ENCODE measurements at regions not wholly inside any gene's neighbourhood (a gene's known extent, or its start where the extent isn't known, plus 50 kb on each side); places are given as distances from the start of the nearest gene placed in this dataset.

DNA sequence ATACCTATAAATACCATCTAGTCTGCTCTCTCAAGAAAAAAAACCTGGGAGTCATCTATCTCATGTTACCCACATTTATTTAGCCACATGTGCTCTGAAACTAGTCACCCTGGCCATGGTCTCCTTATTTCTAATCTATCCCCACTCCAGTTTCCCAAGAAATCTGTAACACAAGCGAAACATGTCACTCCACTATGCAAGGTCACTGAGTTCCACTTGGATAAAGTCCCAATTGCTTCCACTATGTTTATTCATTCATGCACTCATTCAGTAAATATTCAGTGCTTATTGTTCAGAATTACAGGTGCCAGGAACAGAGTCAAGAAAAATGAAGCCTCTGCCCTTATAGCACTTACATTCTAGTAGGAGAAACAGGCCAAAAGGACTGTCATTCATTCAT lies 369.4 kb upstream of the CYRIA start:
- no peaks in the 10 kb centered on the region for H3K79me2 ChIP-seq (ENCODE audit: low read depth)
- H3K36me3 ChIP-seq (ENCODE audit: low read depth): no peaks in the 10 kb centered on the region
- no peaks in the 10 kb centered on the region for H3K9me3 ChIP-seq (ENCODE audit: insufficient read depth, low read depth)
- POLR2A ChIA-PET (ENCODE audit: unreplicated experiment): no interaction called here
- no peaks in the 10 kb centered on the region for H4K20me1 ChIP-seq (ENCODE audit: insufficient read depth)
- no peak overlapping the region for H3K4me3 ChIP-seq
- CTCF ChIA-PET: no interaction called here
- H2AFZ ChIP-seq: no peak overlapping the region
- BruUV-seq (replicated peaks): no TSS peak
- intact Hi-C loops (cut with micrococcal nuclease; ENCODE audit: unreplicated experiment): no loop called here
- H3K4me2 ChIP-seq: no peak overlapping the region
- TF ChIP-seq, protein P1, sequence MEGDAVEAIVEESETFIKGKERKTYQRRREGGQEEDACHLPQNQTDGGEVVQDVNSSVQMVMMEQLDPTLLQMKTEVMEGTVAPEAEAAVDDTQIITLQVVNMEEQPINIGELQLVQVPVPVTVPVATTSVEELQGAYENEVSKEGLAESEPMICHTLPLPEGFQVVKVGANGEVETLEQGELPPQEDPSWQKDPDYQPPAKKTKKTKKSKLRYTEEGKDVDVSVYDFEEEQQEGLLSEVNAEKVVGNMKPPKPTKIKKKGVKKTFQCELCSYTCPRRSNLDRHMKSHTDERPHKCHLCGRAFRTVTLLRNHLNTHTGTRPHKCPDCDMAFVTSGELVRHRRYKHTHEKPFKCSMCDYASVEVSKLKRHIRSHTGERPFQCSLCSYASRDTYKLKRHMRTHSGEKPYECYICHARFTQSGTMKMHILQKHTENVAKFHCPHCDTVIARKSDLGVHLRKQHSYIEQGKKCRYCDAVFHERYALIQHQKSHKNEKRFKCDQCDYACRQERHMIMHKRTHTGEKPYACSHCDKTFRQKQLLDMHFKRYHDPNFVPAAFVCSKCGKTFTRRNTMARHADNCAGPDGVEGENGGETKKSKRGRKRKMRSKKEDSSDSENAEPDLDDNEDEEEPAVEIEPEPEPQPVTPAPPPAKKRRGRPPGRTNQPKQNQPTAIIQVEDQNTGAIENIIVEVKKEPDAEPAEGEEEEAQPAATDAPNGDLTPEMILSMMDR (conservative IDR thresholded peaks at IDR 0.05): no peak
- no peak for TF ChIP-seq EZH2 (IDR thresholded peaks at IDR 0.05; ENCODE audit: low read depth)
- H3K9me2 ChIP-seq (ENCODE audit: insufficient read depth): no peaks in the 10 kb centered on the region
- no peaks in the 10 kb centered on the region for H3F3A ChIP-seq (ENCODE audit: insufficient read depth, low read depth)
- no peaks in the 10 kb centered on the region for H3K27me3 ChIP-seq (ENCODE audit: insufficient read depth, low read depth)
- no peaks in the 10 kb centered on the region for H3K4me1 ChIP-seq (replicated peaks; ENCODE audit: insufficient read depth)
- DNase-seq: no peak
- no peak overlapping the region for H3K27ac ChIP-seq

DNA sequence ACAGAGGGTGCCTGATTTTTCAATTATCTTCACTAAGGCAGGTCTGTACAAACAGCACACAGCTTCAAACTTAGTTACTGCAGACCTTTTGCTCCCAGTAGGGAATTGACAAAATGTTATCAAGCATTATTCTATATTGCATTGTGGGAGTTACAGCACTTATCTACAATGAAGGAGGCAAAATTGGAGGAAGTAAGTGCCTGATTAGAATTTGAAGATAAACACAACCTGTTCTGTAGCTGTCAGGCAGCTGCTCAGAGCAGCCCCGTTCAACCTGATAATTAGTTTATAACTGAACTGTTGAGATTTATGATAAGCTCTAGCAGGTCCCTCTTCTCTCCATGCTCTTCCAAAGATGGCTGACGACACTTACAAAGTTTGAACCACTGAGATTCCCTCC lies 364.4 kb upstream of the CYRIA start:
- CTCF ChIA-PET: no interaction called here
- no peak for DNase-seq
- Histone ChIP-seq H3K36me3 (ENCODE audit: low read depth) (no peaks in the 10 kb centered on the region), H3K27me3 (ENCODE audit: insufficient read depth, low read depth) (no peaks in the 10 kb centered on the region), H4K20me1 (ENCODE audit: insufficient read depth) (no peaks in the 10 kb centered on the region), H3K9me3 (ENCODE audit: insufficient read depth, low read depth) (no peaks in the 10 kb centered on the region; the same call in 1 of the 2 replicates), H3K4me3 (no peak overlapping the region), H3K4me2 (no peak overlapping the region), H3K27ac (no peak overlapping the region), H3F3A (ENCODE audit: insufficient read depth, low read depth) (no peaks in the 10 kb centered on the region), H3K79me2 (ENCODE audit: low read depth) (no peaks in the 10 kb centered on the region), H3K9me2 (ENCODE audit: insufficient read depth) (no peaks in the 10 kb centered on the region), H2AFZ (no peak overlapping the region), H3K4me1 (replicated peaks; ENCODE audit: insufficient read depth) (no peaks in the 10 kb centered on the region)
- no TSS peak for BruUV-seq (replicated peaks)
- intact Hi-C loops (cut with micrococcal nuclease; ENCODE audit: unreplicated experiment): no loop called here
- POLR2A ChIA-PET (ENCODE audit: unreplicated experiment): no interaction called here
- no peak for TF ChIP-seq EZH2 (IDR thresholded peaks at IDR 0.05; ENCODE audit: low read depth)
- TF ChIP-seq, protein P1 (conservative IDR thresholded peaks at IDR 0.05): no peak

DNA sequence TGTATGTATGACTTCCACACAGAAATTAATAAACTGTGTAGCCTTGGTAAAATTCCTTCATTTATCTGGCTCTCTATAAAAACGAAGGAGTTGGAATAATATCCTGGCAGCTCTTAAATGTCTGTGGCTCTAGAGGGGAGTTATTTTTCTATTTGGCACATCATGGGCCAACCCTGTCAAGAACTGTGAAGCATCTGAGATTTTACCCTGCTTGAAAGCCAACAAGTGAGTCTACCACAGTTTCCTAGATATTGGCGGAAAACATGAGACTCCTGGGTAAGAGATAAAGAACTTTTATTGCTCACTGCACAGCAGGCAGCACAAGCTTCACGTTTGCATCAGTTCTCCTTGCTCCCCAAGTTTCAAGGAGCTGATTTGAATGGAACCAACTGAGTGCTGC lies 346.7 kb upstream of the CYRIA start:
- Histone ChIP-seq H3K79me2 (ENCODE audit: low read depth) (no peaks in the 10 kb centered on the region), H3K9me3 (ENCODE audit: insufficient read depth, low read depth) (no peaks in the 10 kb centered on the region), H3K27ac (no peak overlapping the region), H2AFZ (no peak overlapping the region), H3K36me3 (ENCODE audit: low read depth) (no peaks in the 10 kb centered on the region), H3K9me2 (ENCODE audit: insufficient read depth) (0 out of 2 replicates have a peak, but pooled peaks cover 12% of the 10 kb centered on the region), H3F3A (ENCODE audit: insufficient read depth, low read depth) (no peaks in the 10 kb centered on the region), H4K20me1 (ENCODE audit: insufficient read depth) (no peaks in the 10 kb centered on the region), H3K4me3 (no peak overlapping the region), H3K4me2 (no peak overlapping the region), H3K4me1 (replicated peaks; ENCODE audit: insufficient read depth) (no peaks in the 10 kb centered on the region), H3K27me3 (ENCODE audit: insufficient read depth, low read depth) (no peaks in the 10 kb centered on the region)
- intact Hi-C loops (cut with micrococcal nuclease; ENCODE audit: unreplicated experiment): no loop called here
- POLR2A ChIA-PET (ENCODE audit: unreplicated experiment): interaction anchor here (0.6 kb wide), 1 partner anchor 267 kb away, joined by 3 read pairs; no protein-coding TSS in a partner anchor
- BruUV-seq (replicated peaks): no TSS peak
- no peak for DNase-seq
- CTCF ChIA-PET: no interaction called here
- no peak for TF ChIP-seq EZH2 (IDR thresholded peaks at IDR 0.05; ENCODE audit: low read depth)
- TF ChIP-seq, protein P1 (conservative IDR thresholded peaks at IDR 0.05): no peak

Measured in PC-9 (cell line).